GM12874 (cell line): ENCODE measurements at regions not wholly inside any gene's neighbourhood (a gene's known extent, or its start where the extent isn't known, plus 50 kb on each side); places are given as distances from the start of the nearest gene placed in this dataset.

Source experiments
- TF ChIP-seq, protein P1 (sequence below): IDR thresholded peaks from 2 replicates; pipeline ENCODE4 v1.5.1; 2011; ENCODE audit warnings: low read depth, mild to moderate bottlenecking, control low read depth, low read length, moderate library complexity; ENCODE audit not compliant: insufficient read depth

DNA sequence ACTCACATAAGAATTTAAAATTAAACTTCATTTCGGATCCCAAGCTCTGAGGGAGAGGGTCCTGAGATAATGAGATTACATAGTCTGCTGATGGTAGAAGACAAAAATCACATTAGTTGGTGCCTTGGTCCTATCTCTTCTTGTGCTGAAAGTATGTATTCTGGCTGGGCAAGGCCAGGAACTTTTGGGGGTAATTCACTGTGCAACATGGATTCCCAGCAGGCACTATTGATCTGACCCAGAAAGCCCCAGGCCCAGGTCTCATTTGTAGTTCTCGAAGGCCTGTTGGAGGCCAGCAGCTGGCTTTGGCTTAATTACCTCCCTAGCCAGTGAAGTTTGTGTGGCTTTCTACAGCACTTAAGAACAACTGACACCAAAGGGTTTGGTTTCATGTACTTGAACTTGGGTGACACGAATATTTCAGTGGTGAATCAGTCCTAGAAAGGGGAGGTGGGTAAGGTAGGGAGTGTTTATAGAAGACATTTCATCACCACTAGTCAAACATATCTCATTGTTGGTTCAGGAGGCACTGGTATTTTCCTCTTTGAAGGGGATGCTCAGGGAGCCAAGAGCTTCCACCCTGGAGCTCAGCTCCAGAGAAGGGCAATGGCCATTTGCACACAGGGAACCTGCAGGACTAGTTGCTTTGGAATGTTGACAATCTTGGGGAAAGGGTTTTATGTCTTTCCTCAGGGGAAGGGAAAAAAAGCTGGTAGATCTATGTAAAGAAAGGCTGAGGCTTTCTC lies 217.8 kb downstream of the OSR1 start:
- TF ChIP-seq, protein P1, sequence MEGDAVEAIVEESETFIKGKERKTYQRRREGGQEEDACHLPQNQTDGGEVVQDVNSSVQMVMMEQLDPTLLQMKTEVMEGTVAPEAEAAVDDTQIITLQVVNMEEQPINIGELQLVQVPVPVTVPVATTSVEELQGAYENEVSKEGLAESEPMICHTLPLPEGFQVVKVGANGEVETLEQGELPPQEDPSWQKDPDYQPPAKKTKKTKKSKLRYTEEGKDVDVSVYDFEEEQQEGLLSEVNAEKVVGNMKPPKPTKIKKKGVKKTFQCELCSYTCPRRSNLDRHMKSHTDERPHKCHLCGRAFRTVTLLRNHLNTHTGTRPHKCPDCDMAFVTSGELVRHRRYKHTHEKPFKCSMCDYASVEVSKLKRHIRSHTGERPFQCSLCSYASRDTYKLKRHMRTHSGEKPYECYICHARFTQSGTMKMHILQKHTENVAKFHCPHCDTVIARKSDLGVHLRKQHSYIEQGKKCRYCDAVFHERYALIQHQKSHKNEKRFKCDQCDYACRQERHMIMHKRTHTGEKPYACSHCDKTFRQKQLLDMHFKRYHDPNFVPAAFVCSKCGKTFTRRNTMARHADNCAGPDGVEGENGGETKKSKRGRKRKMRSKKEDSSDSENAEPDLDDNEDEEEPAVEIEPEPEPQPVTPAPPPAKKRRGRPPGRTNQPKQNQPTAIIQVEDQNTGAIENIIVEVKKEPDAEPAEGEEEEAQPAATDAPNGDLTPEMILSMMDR, result no peak

DNA sequence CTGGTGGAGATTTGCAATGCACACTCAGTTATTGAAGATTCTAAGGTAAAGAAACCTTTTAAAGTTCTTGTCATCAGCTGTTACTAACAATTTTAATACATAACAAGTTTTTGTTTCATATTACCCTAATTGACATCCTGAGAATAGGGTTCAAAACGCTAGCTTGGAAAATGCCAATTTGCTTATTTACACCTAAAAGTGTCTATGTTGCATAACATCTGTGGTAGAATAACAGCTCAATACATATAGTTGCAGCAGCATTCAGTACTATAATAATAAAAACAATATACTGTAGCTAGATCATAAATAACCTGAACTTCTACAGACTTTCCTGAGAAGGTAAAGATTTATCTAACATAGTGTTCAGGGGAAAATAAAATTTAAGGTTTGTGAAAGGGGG lies 219.0 kb downstream of the OSR1 start:
- TF ChIP-seq, protein P1, result no peak

DNA sequence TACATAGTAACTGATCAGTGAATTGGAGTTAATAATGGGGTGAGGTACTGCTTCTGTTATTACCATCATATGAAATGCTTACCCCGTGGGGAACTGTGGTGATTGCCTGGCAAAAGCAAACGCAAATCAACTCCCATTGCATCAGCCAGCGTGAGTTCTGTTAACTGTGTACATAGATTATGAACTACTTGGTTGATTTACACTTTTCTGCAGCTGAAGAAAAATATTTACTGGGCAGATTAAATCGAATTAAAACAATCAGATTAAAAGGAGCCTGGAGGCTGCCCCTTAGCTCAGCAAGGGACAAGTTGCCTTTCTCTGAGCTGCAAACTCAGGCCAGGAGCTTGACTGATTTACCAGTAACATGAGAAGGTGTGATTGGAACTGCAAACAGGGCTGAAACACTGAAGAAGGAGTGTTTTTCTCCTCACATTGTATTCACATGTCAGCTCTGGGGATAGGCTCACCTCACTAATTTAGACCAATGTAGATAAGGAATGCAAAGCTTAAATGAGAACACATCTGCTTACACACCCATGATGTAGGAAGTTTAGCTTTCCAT lies 220.1 kb downstream of the OSR1 start:
- TF ChIP-seq, protein P1, result no peak

DNA sequence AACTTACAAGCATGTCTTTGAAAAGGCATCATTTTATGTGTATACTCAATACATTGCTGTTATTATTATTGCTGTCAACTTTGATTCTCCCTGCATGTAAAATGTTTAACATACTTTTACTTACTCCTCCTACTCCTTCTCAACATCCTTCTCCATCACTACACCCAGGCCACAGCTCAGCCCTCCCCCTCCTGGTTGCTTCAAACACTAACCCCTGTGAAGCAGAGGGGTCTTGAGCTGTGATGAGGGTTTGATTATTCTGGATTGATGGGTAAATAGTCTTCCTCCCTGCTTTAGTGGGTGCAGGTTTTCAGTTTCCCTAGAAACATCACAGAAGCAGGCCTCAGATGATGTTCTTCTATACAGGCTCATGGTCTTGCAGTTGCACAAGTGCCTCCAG lies 221.0 kb downstream of the OSR1 start:
- TF ChIP-seq, protein P1, result no peak

DNA sequence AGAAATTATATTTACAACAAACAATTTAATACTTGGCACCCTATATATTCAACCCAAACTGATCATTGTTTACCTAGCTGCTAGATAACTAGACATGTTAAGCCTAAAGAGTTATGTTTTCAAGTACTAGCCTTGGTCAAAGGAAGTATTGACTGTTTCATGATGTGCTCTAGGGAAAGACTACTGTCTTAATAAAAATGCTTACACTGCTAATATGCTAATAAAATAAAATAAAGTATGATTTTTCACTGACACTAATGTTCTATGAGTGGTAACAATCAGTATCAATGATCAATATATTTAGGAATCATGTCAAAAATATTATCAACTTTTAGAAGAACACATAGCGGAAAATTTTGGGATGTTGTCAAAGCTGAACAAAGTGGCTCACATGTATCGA lies 225.5 kb downstream of the OSR1 start:
- TF ChIP-seq, protein P1, result no peak

DNA sequence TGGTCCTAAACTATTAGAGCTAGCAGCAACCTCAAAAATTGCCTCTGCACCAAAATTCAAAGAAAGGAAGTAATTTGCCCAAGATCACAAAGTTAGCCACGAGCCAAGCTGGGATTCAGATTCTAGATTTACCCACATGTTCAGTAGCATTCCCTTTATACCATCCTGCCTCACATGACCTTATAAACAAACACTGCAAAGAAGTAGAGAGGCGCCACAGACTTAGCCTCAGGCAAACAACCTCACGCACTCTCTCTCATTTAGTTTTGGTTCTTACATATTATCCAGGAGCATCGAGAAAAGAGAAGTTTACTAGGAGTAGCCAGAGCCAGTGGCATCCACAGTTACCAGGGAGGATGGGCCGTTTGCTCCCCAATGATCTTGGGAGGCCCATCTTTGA lies 226.6 kb downstream of the OSR1 start:
- TF ChIP-seq, protein P1, result no peak

DNA sequence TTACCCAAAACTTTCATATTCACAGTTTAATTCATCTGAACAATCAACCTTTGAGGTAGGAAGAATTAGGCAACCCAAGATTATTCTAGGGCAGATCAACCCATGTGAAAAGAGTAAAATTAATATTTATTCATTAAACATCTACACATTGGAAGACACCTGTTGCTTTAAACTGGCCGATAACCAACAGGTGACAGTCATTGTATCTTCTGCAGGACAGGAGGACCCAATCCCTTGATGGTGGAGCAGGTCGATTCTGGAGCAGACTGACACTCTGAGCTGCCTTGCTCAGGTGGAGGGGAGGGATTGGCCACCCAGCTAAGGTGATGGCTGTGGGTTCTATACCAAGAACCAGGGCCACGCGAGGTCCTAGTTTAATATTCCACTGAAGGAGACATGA lies 230.3 kb downstream of the OSR1 start:
- TF ChIP-seq, protein P1, result no peak
